ENCODE measurements at regions not wholly inside any gene's neighbourhood (a gene's known extent, or its start where the extent isn't known, plus 50 kb on each side); places are given as distances from the start of the nearest gene placed in this dataset.
"Not testable (repeated sequence)": the region's sequence is repeated elsewhere in the genome, so short reads cannot be mapped to it uniquely, and the experiment has no call there.

GRCh38 chr12:105423237-105423636 is 92.7 kb downstream of the C12orf75 start:
- no peak overlapping the region for H3K27ac ChIP-seq

GRCh38 chr12:105423921-105424320 is 93.4 kb downstream of the C12orf75 start:
- H3K27ac ChIP-seq, result no peak overlapping the region
- H3K4me3 ChIP-seq, result no peak overlapping the region

More at GRCh38 chr12:105423237-105423636, 92.7 kb downstream of the C12orf75 start:
- H3K4me3 ChIP-seq, result no peak overlapping the region

GRCh38 chr12:105425254-105426174 is 95.0 kb downstream of the C12orf75 start:
- Histone ChIP-seq H3K27ac (no peak overlapping the region), H3K4me3 (no peak overlapping the region)

- H3K4me3 ChIP-seq, result no peak overlapping the region
Measured at GRCh38 chr12:105426766-105427165, 96.3 kb downstream of the C12orf75 start.

GRCh38 chr12:105427883-105428282 is 97.4 kb downstream of the C12orf75 start:
- H3K4me3 ChIP-seq, result no peak overlapping the region
- H3K27ac ChIP-seq, result no peak overlapping the region

More at GRCh38 chr12:105426766-105427165, 96.3 kb downstream of the C12orf75 start:
- H3K27ac ChIP-seq, result no peak overlapping the region

- H3K4me3 ChIP-seq, result no peak overlapping the region
- H3K27ac ChIP-seq, result no peak overlapping the region
Measured at GRCh38 chr12:105428793-105429395, 98.4 kb downstream of the C12orf75 start.

GRCh38 chr12:105429511-105429910 is 99.0 kb downstream of the C12orf75 start:
- H3K27ac ChIP-seq, result no peak overlapping the region
- no peak overlapping the region for H3K4me3 ChIP-seq

GRCh38 chr12:105431537-105432100 is 101.1 kb downstream of the C12orf75 start:
- Histone ChIP-seq H3K27ac (no peak overlapping the region), H3K4me3 (no peak overlapping the region)

- Histone ChIP-seq H3K4me3 (no peak overlapping the region), H3K27ac (no peak overlapping the region)
Measured at GRCh38 chr12:105433804-105434203, 103.3 kb downstream of the C12orf75 start.

- Histone ChIP-seq H3K4me3 (no peak overlapping the region), H3K27ac (no peak overlapping the region)
Measured at GRCh38 chr12:105436636-105437035, 106.1 kb downstream of the C12orf75 start.

GRCh38 chr12:105440037-105440664 is 109.7 kb downstream of the C12orf75 start:
- H3K4me3 ChIP-seq, result no peak overlapping the region

GRCh38 chr12:105443802-105444652 is 113.5 kb downstream of the C12orf75 start:
- H3K4me3 ChIP-seq, result no peak overlapping the region
- no peak overlapping the region for H3K27ac ChIP-seq

More at GRCh38 chr12:105440037-105440664, 109.7 kb downstream of the C12orf75 start:
- no peak overlapping the region for H3K27ac ChIP-seq

GRCh38 chr12:105444653-105445102 is 114.2 kb downstream of the C12orf75 start:
- Histone ChIP-seq H3K4me3 (no peak overlapping the region), H3K27ac (no peak overlapping the region)

- no peak overlapping the region for H3K4me3 ChIP-seq
- H3K27ac ChIP-seq, result peak overlapping the region in 1 of 21 experiments; percentile 1
Measured at GRCh38 chr12:105445249-105445648, 114.8 kb downstream of the C12orf75 start.

- H3K4me3 ChIP-seq, result no peak overlapping the region
- H3K27ac ChIP-seq, result peak overlapping the region in 3 of 21 experiments; percentile 1 to 18 (median 7)
Measured at GRCh38 chr12:105445649-105446048, 115.2 kb downstream of the C12orf75 start.

- peak overlapping the region in 3 of 21 experiments; percentile 7 to 18 (median 17) for H3K27ac ChIP-seq
- not testable (repeated sequence) for H3K4me3 ChIP-seq
Measured at GRCh38 chr12:105446460-105446859, 116.0 kb downstream of the C12orf75 start.

GRCh38 chr12:105449431-105449830 is 118.9 kb downstream of the C12orf75 start:
- Histone ChIP-seq H3K27ac (no peak overlapping the region), H3K4me3 (no peak overlapping the region)

GRCh38 chr12:105451211-105451610 is 120.7 kb downstream of the C12orf75 start:
- Histone ChIP-seq H3K4me3 (no peak overlapping the region), H3K27ac (no peak overlapping the region)

GRCh38 chr12:105451798-105452197 is 121.3 kb downstream of the C12orf75 start:
- Histone ChIP-seq H3K4me3 (no peak overlapping the region), H3K27ac (no peak overlapping the region)

All from skin epidermis (tissue), 12 donors.